ENCODE measurements at regions not wholly inside any gene's neighbourhood (a gene's known extent, or its start where the extent isn't known, plus 50 kb on each side); places are given as distances from the start of the nearest gene placed in this dataset.
A peak's percentile ranks its signal among the peaks of the same experiment; 100 is the strongest.
"Not testable (repeated sequence)": the region's sequence is repeated elsewhere in the genome, so short reads cannot be mapped to it uniquely, and the experiment has no call there.

GRCh38 chr6:74222768-74223333 is 526.8 kb downstream of the CD109 start:
- TF ChIP-seq GATA1 (IDR thresholded peaks at IDR 0.05; ENCODE audit: low read depth, low read length), result no peak
- TF ChIP-seq POLR2A (IDR thresholded peaks at IDR 0.05; ENCODE audit: low read length), result no peak
- no peak for DNase-seq

- TF ChIP-seq GATA1 (IDR thresholded peaks at IDR 0.05; ENCODE audit: low read depth, low read length), result no peak
- no peak for TF ChIP-seq POLR2A (IDR thresholded peaks at IDR 0.05; ENCODE audit: low read length)
- no peak for DNase-seq
These were observed 518.0 kb downstream of the CD109 start for GRCh38 chr6:74213995-74214394.

GRCh38 chr6:74208239-74208638 is 512.2 kb downstream of the CD109 start:
- no peak for DNase-seq
- no peak for TF ChIP-seq GATA1 (IDR thresholded peaks at IDR 0.05; ENCODE audit: low read depth, low read length)
- no peak for TF ChIP-seq POLR2A (IDR thresholded peaks at IDR 0.05; ENCODE audit: low read length)

- DNase-seq, result no peak
- TF ChIP-seq POLR2A (IDR thresholded peaks at IDR 0.05; ENCODE audit: low read length), result no peak
- TF ChIP-seq GATA1 (IDR thresholded peaks at IDR 0.05; ENCODE audit: low read depth, low read length), result no peak
These were observed 503.4 kb downstream of the CD109 start for GRCh38 chr6:74199215-74199915.

- no peak for TF ChIP-seq POLR2A (IDR thresholded peaks at IDR 0.05; ENCODE audit: low read length)
- no peak for DNase-seq
These were observed 501.3 kb downstream of the CD109 start for GRCh38 chr6:74197310-74197709.

- no peak for TF ChIP-seq POLR2A (IDR thresholded peaks at IDR 0.05; ENCODE audit: low read length)
- TF ChIP-seq GATA1 (IDR thresholded peaks at IDR 0.05; ENCODE audit: low read depth, low read length), result no peak
- no peak for DNase-seq
These were observed 491.8 kb downstream of the CD109 start for GRCh38 chr6:74187811-74188210.

GRCh38 chr6:74182992-74183391 is 487.0 kb downstream of the CD109 start:
- TF ChIP-seq POLR2A (IDR thresholded peaks at IDR 0.05; ENCODE audit: low read length) (no peak), GATA1 (IDR thresholded peaks at IDR 0.05; ENCODE audit: low read depth, low read length) (no peak)
- DNase-seq, result no peak

- no peak for TF ChIP-seq GATA1 (IDR thresholded peaks at IDR 0.05; ENCODE audit: low read depth, low read length)
- no peak for TF ChIP-seq POLR2A (IDR thresholded peaks at IDR 0.05; ENCODE audit: low read length)
- DNase-seq, result no peak
These were observed 485.5 kb downstream of the CD109 start for GRCh38 chr6:74181471-74181870.

- TF ChIP-seq POLR2A (IDR thresholded peaks at IDR 0.05; ENCODE audit: low read length) (no peak), GATA1 (IDR thresholded peaks at IDR 0.05; ENCODE audit: low read depth, low read length) (no peak)
- DNase-seq, result no peak
These were observed 481.5 kb downstream of the CD109 start for GRCh38 chr6:74177506-74177905.

GRCh38 chr6:74170550-74170949 is 474.5 kb downstream of the CD109 start:
- DNase-seq, result not testable (repeated sequence)

- no peak for DNase-seq
- TF ChIP-seq GATA1 (IDR thresholded peaks at IDR 0.05; ENCODE audit: low read depth, low read length), result no peak
- no peak for TF ChIP-seq POLR2A (IDR thresholded peaks at IDR 0.05; ENCODE audit: low read length)
These were observed 474.1 kb downstream of the CD109 start for GRCh38 chr6:74170118-74170517.

GRCh38 chr6:74167976-74168375 is 472.0 kb downstream of the CD109 start:
- no peak for DNase-seq
- TF ChIP-seq GATA1 (IDR thresholded peaks at IDR 0.05; ENCODE audit: low read depth, low read length) (no peak), POLR2A (IDR thresholded peaks at IDR 0.05; ENCODE audit: low read length) (no peak)

- no peak for TF ChIP-seq GATA1 (IDR thresholded peaks at IDR 0.05; ENCODE audit: low read depth, low read length)
- no peak for TF ChIP-seq POLR2A (IDR thresholded peaks at IDR 0.05; ENCODE audit: low read length)
- no peak for DNase-seq
These were observed 471.5 kb downstream of the CD109 start for GRCh38 chr6:74167511-74167910.

GRCh38 chr6:74166849-74167248 is 470.8 kb downstream of the CD109 start:
- TF ChIP-seq GATA1 (IDR thresholded peaks at IDR 0.05; ENCODE audit: low read depth, low read length) (no peak), POLR2A (IDR thresholded peaks at IDR 0.05; ENCODE audit: low read length) (no peak)
- DNase-seq, result no peak

GRCh38 chr6:74161380-74161779 is 465.4 kb downstream of the CD109 start:
- peak in 1 of 2 experiments; percentile 3 for DNase-seq
- no peak for TF ChIP-seq GATA1 (IDR thresholded peaks at IDR 0.05; ENCODE audit: low read depth, low read length)
- no peak for TF ChIP-seq POLR2A (IDR thresholded peaks at IDR 0.05; ENCODE audit: low read length)

Data from erythroblast (primary cell).